HG02798 (cell line): ENCODE measurements at regions not wholly inside any gene's neighbourhood (a gene's known extent, or its start where the extent isn't known, plus 50 kb on each side); places are given as distances from the start of the nearest gene placed in this dataset.
"Not testable (repeated sequence)": the region's sequence is repeated elsewhere in the genome, so short reads cannot be mapped to it uniquely, and the experiment has no call there.

ENCODE experiments used
- ATAC-seq: cut with Tn5 transposase; IDR thresholded peaks from one replicate; pipeline ENCODE4 v1.9.1; 2021; ENCODE audit warnings: mild to moderate bottlenecking; ENCODE audit not compliant: unreplicated experiment, poor library complexity

DNA sequence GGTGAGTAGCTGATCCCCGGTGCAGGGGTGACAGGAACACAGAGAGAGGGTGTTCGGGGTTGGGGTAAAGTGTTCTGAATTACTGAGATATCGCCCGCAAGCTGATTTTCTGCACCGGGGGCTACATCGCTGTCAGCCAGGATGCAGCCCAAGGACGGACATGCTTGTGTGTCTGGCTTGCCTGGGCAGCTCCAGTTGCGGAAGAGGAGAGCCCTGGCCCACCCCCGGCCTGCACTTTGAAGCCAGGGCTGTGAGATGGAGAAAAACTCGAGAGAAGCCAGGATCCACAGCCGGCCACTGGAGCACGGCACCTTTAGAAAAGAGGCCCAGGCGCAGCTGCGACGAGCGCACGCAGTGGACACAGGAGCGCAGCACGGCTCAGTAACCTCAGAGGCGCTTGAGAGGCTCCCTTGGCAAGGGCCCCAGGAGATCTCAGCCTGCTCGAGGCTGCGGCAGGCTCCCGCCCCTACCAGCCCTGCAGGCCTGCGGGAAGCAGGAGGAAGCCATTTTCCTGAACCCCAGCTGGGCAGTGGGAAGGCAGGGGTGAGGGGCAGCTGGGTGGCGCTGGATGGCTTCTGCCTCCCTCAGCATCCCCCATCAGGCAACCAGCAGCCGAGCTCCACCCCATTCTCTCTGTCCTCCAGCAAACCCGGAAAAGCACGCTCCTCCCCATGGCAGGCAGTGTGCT lies 59.2 kb downstream of the C9orf50 start:
- no peak for ATAC-seq

GRCh38 chr9:129560881-129561306 lies 60.0 kb downstream of the C9orf50 start:
- ATAC-seq = no peak

- ATAC-seq = no peak
Measured at GRCh38 chr9:129559506-129559881, 61.4 kb downstream of the C9orf50 start.

DNA sequence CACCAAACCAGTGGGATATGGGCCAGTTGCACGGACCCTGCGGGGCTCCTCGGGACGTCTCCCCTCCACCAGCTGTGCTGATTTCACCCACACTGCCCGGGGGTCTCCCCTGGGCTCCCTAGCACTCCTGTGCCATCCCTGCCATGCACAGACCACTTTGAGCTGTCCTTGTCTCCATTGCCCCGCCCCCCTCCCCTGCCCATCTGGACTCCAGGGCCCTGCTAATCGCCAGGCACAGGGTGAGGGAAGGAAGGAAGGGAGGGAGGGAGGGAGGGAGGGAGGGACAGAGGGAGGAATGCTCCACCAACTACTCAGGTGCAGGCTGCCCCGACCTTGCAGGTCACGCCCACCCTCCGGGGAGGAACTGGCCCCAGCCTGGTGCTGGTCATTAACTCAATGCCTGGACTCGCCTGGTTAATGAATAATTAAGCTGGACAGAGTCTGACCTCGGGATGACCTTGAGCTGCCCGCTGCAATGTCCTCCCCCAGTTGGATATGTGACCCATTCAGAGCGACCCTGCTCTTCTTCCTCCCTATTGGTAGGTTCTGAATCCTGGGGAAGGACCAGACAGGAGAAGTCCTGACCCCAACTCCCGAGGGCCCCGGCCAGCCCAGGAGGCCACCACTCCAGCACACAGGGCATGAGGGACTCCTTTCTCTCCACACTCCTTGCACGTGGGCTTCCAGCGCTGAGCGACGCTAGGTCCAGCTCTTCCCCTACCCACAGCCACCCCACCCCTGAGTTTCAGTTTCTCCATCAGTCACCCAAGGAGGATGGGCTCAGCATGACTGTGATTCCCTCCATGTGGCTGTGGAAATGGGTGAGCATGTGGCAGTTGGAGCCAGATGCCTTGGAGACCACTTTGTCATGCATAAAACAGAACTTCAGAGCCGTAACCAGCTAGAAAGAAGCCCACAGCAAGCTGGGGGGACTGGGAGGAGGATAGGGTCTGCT lies 62.1 kb downstream of the C9orf50 start:
- no peak for ATAC-seq

DNA sequence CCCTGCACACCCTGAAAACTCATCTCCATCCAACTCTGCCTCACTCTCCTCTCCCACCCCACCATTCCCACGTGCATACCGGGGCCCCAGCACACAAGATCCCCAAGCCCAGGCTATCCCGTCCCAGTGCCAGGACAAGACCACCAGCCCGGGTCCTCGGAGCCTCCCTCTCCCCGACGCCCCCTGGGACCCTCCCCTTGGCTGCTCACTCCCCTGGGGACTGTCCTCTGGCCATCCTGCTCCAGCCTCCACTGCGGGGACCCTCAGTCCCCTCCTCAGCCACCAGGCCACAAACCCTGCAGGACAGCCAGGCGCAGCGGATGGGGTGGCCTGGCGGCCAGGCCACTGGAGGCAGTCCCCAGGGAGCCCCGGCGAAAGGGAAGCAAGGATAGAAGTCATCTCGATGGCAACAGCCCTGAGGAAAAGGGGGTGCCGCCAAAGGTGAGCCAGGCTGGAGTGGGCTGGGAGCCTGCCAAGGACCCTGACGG lies 62.8 kb downstream of the C9orf50 start:
- no peak for ATAC-seq

DNA sequence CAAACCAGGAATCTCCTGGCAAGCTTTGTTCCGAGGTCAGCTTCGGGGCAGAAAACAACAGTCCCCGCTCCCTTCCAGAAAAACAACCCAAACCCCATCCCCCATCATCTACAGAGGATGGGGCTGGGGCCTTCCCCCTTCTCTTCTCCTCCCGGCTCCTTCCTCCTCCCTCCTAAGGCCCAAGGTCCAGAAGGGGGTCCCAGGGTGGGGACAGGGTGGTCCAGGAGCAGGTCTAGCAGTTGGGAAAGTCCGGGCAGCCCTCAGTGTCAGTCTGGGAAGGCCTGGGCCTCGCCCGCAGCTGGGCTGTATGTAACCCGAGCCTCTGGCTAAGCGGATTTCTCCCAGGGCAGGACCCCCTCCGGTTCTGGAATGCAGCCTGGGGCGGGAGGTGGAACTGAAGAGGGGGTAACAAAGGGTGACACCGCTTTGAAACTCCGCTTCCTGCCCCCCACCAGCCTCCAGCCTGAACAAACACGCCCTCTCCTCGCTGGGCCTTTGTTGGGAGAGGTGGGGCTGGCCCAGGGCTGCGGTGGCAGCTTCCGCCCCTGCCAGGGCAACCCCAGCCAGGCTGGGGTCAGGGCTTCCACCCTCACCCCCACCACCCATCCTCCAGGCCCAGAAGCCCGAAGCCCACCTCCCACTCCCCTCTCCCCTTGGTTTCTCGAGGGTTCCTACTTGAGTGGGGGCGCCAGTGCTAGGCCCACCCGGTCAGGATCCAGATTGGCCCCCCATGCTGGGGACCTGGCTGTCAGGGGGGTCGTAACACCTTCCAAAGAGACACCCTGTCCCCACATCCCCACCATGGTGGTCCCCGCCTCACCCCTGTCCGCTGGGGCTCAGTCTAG lies 63.5 kb downstream of the C9orf50 start:
- ATAC-seq = no peak

DNA sequence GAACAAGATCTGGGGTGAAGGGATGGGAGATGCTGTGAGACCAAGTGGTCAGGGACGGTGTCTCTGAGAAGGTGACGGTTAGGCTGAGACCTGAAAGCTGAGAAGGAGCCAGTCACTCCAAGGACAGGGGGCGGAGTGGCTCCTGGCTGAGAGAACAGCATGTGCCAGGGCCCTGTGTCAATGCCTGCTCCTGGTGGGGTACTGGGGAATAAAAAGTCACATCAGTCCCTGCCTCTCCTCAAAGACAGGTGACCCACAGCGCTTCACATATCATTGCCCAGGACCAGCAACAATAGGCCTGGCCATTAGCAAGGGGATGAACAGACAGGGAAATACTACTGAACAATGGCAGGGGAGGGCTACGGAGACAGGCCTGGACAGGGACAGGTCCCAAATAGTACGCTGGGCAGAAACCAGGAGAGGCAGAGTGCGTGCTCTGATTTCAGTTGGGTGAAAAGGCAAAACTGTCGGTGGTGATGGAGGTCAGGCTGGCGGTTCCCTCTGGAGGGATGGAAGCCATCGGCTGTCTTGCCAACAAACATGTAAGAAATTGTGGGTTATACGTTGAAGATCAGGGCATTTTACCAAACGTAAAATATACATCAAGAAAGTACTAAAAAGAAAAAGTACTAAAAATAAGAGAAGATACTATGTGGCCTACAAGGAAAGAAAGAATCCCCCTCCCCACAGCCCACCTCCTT lies 64.3 kb downstream of the C9orf50 start:
- ATAC-seq = no peak

DNA sequence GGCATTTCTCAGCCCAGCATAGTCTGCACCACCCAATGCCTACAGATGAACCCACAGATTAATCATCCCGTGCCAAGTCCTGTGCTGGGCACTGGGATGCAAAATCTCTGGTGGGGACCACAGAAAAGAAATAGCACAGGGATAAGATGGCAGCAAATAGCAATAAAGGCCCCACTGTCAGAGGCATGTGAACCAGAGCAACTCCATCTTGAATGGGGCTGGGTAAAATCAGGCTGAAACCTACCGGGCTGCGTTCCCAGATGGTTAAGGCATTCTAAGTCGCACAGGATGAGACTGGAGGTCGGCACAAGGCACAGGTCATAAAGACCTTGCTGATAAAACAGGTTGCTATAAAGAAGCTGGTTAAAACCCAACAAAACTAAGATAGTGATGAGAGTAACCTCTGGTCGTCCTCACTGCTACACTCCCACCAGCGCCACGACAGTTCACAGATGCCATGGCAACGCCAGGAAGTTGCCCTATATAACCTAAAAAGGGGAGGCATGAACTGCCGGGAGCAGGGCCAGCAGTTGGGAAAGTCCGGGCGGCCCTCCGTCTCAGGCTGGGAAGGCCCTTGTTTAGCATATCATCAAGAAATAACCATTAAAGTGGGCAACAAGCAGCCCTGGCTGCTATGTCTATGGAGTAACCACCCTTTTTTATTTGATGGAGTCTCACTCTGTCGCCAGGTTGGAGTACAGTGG lies 65.2 kb downstream of the C9orf50 start:
- ATAC-seq = no peak

DNA sequence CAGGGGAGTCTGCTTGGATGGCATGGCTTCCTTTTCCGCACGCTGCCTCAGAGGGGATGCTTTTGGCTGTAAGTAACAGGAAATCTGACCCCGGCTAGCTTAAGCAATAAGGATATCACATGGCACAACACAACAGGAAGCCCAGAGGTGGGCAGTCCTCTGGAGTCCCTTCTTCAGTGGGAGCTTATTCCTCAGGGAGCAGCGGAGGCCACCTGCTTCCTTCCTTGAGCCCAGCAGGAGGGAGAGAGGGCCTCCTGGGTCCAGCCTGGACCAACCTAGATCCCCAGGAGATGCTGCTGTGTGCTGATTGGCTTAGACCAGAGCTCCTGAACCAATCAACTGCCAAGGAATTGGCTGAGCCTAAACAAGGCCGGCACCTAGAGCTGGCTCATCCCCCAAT lies 66.3 kb downstream of the C9orf50 start:
- ATAC-seq = no peak

DNA sequence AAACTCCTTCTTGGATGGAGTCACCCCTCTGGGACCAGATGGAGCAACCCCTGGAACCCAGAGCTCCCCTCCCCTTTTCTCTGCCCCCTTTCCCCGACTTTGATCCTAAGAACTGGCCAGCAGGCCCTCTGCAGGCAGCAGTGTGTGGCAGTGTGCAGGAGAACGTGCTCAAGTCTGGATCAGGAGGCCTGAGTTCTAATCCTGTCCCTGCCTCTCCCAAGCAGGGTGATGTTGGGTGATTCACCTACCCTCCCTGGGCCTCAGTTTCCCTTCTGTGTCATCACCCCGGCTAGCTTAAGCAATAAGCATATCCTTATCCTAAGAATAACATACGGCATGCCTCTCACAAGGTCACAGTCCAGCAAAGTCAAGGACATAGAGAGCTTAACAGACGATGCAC lies 67.6 kb downstream of the C9orf50 start:
- ATAC-seq = no peak

- ATAC-seq = no peak
Measured at GRCh38 chr9:129552064-129552463, 68.8 kb downstream of the C9orf50 start.

DNA sequence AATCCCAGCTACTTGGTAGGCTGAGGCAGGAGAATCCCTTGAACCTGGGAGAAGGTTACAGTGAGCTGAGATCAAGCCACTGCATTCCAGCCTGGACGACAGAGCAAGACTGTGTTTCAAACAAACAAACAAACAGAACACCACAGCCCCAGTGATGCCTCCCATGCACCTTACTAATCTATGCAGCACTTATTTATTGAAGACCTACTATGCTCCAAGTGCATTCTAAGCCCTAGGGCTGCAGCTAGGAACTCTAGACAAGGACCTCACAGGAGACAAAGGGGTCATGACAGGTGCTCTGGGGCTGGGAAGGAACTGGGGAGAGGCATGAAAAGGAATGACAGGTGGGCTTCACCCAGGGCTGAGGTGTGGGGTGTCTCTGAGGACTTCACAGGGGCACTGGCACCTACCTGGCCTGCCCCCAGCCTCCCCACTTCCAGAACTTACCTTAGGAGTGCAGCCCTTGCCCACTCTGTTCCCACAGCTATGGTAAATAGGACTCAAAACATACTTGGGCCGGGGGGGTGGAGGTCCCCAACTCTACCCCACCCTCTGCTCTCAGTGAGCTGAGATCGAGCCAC lies 69.4 kb downstream of the C9orf50 start:
- ATAC-seq = no peak

DNA sequence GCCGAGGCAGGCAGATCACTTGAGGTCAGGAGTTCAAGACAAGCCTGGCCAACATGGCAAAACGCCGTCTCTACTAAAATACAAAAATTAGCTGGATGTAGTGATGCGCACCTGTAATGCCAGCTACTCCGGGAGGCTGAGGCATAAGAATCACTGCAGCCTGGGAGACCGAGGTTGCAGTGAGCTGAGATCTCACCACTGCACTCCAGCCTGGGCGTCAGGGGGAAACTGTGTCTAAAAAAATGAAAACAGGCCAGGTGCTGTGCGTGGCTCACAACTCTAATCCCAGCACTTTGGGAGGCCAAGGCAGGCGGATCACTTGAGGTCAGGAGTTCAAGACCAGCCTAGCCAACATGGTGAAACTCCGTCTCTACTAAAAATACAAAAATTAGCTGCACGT lies 69.9 kb downstream of the C9orf50 start:
- not testable (repeated sequence) for ATAC-seq

GRCh38 chr9:129550199-129550839 lies 70.6 kb downstream of the C9orf50 start:
- no peak for ATAC-seq

- ATAC-seq = no peak
Measured at GRCh38 chr9:129549684-129550083, 71.2 kb downstream of the C9orf50 start.

DNA sequence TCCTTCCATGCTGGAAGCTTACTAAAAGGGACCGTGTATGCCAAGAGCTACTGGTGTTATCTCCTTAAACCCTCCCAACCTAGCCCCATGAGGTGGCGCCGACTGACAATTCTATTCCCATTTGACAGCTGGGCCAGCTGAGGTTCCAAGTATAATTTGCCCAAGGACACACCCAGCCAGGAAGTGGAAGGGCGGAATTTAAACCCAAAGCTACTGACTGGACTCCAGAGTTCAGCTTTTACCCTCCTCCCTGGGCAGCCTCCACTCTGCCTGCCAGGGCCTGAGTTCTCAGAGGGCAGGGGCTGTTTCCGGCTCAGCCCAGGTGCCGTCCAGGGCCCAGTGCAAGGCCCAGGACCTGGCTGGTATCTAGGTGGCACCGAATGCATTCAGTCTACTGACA lies 71.8 kb downstream of the C9orf50 start:
- no peak for ATAC-seq

DNA sequence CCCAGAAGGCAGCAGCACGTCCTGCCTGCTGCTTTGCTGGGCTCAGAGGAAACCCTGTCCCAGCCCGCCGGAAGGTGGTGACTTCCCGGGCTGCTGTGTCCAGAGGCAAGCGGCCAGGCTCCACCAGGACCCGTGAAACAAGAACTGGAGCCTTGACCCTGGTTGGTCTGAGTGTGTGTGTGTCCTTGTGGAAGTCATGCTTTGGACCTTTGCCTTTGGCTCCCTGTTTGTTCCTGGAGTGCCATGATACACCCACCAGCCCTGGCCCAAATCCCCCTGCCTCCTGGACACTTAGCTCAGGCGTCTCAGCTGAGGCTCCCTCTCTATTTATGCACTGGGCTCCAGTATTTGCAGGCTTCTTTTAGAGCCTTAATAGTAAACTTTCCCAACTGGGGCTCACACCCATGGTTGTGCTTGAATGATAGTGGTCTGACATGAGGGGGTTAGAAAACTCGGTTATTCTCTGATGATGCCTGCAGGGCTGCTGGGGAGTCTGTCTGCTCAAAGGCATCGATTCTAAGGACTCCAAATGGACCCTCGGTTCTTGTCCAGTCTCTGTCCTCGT lies 72.2 kb downstream of the C9orf50 start:
- ATAC-seq = no peak

DNA sequence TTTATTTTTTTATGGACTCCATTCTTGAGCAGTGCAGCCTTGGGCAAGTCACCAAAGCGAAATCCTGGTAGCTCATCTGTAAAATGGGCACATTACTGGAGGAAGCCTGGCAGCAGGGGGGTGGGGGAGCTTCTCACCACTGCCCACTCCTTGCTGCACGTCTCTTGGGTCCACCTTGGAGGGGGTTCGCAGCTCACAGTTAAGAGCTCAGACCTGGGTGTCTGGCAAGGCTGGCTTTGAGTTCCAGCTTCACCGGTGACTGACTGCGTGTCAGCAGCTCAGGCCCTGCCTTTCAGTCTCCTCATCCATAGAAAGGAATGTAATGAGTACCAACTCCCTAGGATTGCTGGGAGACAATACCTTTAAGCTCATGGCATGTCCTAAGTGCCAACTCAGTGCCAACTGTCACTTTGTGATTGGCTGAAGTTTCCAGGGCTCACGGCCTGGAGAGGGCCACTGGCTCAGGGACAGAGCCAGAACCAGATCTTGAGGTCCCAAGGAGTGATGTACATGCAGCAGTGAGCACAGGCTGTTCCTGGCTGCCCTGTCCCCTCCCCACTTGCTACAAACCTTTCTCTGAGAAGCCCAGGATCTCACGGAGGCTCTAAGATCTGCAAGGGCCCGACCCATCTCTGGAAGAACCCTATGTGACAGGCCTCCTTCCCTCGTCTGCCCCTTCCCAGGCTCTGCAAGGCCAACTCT lies 72.9 kb downstream of the C9orf50 start:
- no peak for ATAC-seq
